Hepatocyte (in vitro differentiated cells): ENCODE measurements at regions not wholly inside any gene's neighbourhood (a gene's known extent, or its start where the extent isn't known, plus 50 kb on each side); places are given as distances from the start of the nearest gene placed in this dataset.

Experiments used
- DNase-seq: peaks from one replicate; pipeline ENCODE4 v3.0.0-alpha.2; 2016; ENCODE audit warnings: low spot score
- H2AFZ ChIP-seq: fragments of 200-600 bp; sonication (generic); 2 replicates; pipeline ENCODE4 v1.6.0; 2016; ENCODE audit warnings: antibody characterized with exemption, mild to moderate bottlenecking
- H3K27ac ChIP-seq: fragments of 200-600 bp; sonication (generic); 2 replicates; pipeline ENCODE4 v1.5.1; 2016; ENCODE audit warnings: mild to moderate bottlenecking
- H3K27me3 ChIP-seq: fragments of 200-600 bp; sonication (generic); 2 replicates; pipeline ENCODE4 v1.6.1; 2016
- H3K36me3 ChIP-seq: fragments of 200-600 bp; sonication (generic); replicated peaks from 2 replicates; pipeline ENCODE4 v1.5.1; 2016; ENCODE audit warnings: low read depth; ENCODE audit not compliant: insufficient read depth
- H3K4me1 ChIP-seq: fragments of 200-600 bp; sonication (generic); 2 replicates; pipeline ENCODE4 v1.5.1; 2016; ENCODE audit warnings: mild to moderate bottlenecking, moderate library complexity; ENCODE audit not compliant: insufficient read depth
- H3K4me2 ChIP-seq: fragments of 200-600 bp; sonication (generic); 2 replicates; pipeline ENCODE4 v1.6.0; 2016
- H3K4me3 ChIP-seq: fragments of 200-600 bp; sonication (generic); 2 replicates; pipeline ENCODE4 v1.5.1; 2016; ENCODE audit warnings: mild to moderate bottlenecking
- H3K79me2 ChIP-seq: fragments of 200-600 bp; sonication (generic); 2 replicates; pipeline ENCODE4 v1.6.0; 2017; ENCODE audit warnings: mild to moderate bottlenecking
- H3K9me2 ChIP-seq: fragments of 200-600 bp; sonication (generic); replicated peaks from 2 replicates; pipeline ENCODE4 v1.6.0; 2017; ENCODE audit warnings: mild to moderate bottlenecking; ENCODE audit not compliant: insufficient read depth
- H3K9me3 ChIP-seq: fragments of 200-600 bp; sonication (generic); 2 replicates; pipeline ENCODE4 v1.5.1; 2016; ENCODE audit warnings: low read depth, mild to moderate bottlenecking
- H4K20me1 ChIP-seq: fragments of 200-600 bp; sonication (generic); 2 replicates; pipeline ENCODE4 v1.6.0; 2016; ENCODE audit warnings: mild to moderate bottlenecking; ENCODE audit not compliant: insufficient read depth, poor library complexity, severe bottlenecking
- EZH2 ChIP-seq: fragments of 200-600 bp; sonication (generic); IDR thresholded peaks from 2 replicates; pipeline ENCODE4 v1.6.1; 2016; ENCODE audit warnings: antibody characterized with exemption, mild to moderate bottlenecking, borderline replicate concordance
- EZH2phosphoT487 ChIP-seq: fragments of 200-600 bp; sonication (generic); IDR thresholded peaks from one replicate; pipeline ENCODE4 v1.6.1; 2018; ENCODE audit warnings: antibody characterized with exemption, mild to moderate bottlenecking, low read depth, moderate library complexity; ENCODE audit not compliant: unreplicated experiment, severe bottlenecking
- WGBS: methylation state at CpG from one replicate; pipeline ENCODE4 v1.1.6; 2016; ENCODE audit warnings: low lambda C conversion rate; ENCODE audit errors: missing lambda C conversion rate; 5-methylcytosine and 5-hydroxymethylcytosine counted together
- TF ChIP-seq, protein P1 (sequence below): fragments of 200-600 bp; sonication (generic); IDR thresholded peaks from 2 replicates; pipeline ENCODE4 v1.5.1; 2016; ENCODE audit warnings: antibody characterized with exemption, mild to moderate bottlenecking; ENCODE audit not compliant: poor library complexity

DNA sequence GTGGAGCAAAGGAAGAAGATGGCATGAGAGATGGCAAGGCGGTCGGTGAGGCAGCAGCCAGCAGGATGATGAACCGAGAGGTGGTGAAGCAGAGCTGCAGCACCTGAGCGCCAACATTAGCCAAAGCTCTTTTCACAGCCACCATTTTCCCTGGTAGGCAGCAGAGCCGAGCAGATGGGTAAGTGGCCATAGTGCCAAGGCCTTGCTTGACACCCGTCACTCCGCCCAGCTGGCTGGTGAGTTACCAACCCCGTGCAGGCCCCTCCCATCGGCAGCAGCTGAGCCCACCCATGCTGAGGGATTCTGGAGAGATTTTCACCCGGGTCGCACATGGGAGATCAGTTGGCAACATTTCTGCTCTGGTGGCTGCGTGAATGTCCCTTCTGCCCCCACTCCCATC, 647.7 kb downstream of the PTPRU start:
- no peaks in the 10 kb centered on the region for H3K9me2 ChIP-seq
- 89% methylated on average over 12 of the region's 12 CpGs for WGBS
- H3K79me2 ChIP-seq = no peaks in the 10 kb centered on the region
- DNase-seq = no peak
- H3K36me3 ChIP-seq = no peaks in the 10 kb centered on the region
- no peaks in the 10 kb centered on the region for H3K27me3 ChIP-seq
- no peaks in the 10 kb centered on the region for H3K4me1 ChIP-seq
- TF ChIP-seq EZH2phosphoT487 = no peak
- TF ChIP-seq, protein P1, sequence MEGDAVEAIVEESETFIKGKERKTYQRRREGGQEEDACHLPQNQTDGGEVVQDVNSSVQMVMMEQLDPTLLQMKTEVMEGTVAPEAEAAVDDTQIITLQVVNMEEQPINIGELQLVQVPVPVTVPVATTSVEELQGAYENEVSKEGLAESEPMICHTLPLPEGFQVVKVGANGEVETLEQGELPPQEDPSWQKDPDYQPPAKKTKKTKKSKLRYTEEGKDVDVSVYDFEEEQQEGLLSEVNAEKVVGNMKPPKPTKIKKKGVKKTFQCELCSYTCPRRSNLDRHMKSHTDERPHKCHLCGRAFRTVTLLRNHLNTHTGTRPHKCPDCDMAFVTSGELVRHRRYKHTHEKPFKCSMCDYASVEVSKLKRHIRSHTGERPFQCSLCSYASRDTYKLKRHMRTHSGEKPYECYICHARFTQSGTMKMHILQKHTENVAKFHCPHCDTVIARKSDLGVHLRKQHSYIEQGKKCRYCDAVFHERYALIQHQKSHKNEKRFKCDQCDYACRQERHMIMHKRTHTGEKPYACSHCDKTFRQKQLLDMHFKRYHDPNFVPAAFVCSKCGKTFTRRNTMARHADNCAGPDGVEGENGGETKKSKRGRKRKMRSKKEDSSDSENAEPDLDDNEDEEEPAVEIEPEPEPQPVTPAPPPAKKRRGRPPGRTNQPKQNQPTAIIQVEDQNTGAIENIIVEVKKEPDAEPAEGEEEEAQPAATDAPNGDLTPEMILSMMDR = no peak
- TF ChIP-seq EZH2 = no peak
- no peak overlapping the region for H2AFZ ChIP-seq
- H4K20me1 ChIP-seq = no peaks in the 10 kb centered on the region
- H3K4me2 ChIP-seq = no peak overlapping the region
- no peaks in the 10 kb centered on the region for H3K9me3 ChIP-seq
- H3K27ac ChIP-seq = no peak overlapping the region
- H3K4me3 ChIP-seq = no peak overlapping the region

- no peak for TF ChIP-seq EZH2phosphoT487
- no peak for TF ChIP-seq EZH2
- TF ChIP-seq, protein P1 = no peak
- 86% methylated on average over 4 of the region's 4 CpGs for WGBS
- H2AFZ ChIP-seq = no peak overlapping the region
Observed at GRCh38 chr1:29883411-29883832, 647.1 kb downstream of the PTPRU start.

DNA sequence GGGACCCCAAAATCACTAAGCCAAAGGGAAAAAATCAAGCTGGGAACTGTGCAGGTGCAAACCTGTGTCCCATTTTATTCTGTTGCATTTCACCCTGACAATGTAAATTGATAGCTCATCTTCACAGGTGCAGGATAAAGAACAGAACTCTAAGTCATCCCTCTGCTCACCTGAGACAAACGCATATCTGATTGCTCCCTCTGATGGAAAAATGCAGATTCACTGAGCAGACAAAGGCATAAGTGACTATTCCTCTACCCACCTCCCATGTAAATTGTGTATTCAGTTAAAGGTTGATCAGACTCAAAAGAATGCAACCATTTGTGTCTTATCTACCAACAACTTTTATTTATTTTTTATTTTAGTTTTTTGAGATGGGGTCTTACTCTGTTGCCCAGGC, 644.2 kb downstream of the PTPRU start:
- H2AFZ ChIP-seq = no peak overlapping the region
- no peak overlapping the region for H3K4me3 ChIP-seq
- H3K36me3 ChIP-seq = no peaks in the 10 kb centered on the region
- H3K9me3 ChIP-seq = no peaks in the 10 kb centered on the region
- WGBS = 100% methylated on average over 1 of the region's 1 CpG
- H3K79me2 ChIP-seq = no peaks in the 10 kb centered on the region
- no peaks in the 10 kb centered on the region for H3K4me1 ChIP-seq
- no peaks in the 10 kb centered on the region for H3K9me2 ChIP-seq
- no peaks in the 10 kb centered on the region for H4K20me1 ChIP-seq
- TF ChIP-seq EZH2 (no peak), EZH2phosphoT487 (no peak)
- TF ChIP-seq, protein P1 = no peak
- no peak for DNase-seq
- no peaks in the 10 kb centered on the region for H3K27me3 ChIP-seq
- no peak overlapping the region for H3K4me2 ChIP-seq
- H3K27ac ChIP-seq = no peak overlapping the region

More at GRCh38 chr1:29883411-29883832, 647.1 kb downstream of the PTPRU start:
- H3K27me3 ChIP-seq = no peaks in the 10 kb centered on the region
- H3K27ac ChIP-seq = no peak overlapping the region
- DNase-seq = no peak
- H3K4me3 ChIP-seq = no peak overlapping the region
- no peaks in the 10 kb centered on the region for H3K36me3 ChIP-seq
- no peaks in the 10 kb centered on the region for H4K20me1 ChIP-seq
- no peaks in the 10 kb centered on the region for H3K79me2 ChIP-seq
- no peak overlapping the region for H3K4me2 ChIP-seq
- H3K4me1 ChIP-seq = no peaks in the 10 kb centered on the region
- H3K9me3 ChIP-seq = no peaks in the 10 kb centered on the region
- H3K9me2 ChIP-seq = no peaks in the 10 kb centered on the region

- Histone ChIP-seq H3K4me1 (no peaks in the 10 kb centered on the region), H3K9me2 (no peaks in the 10 kb centered on the region), H3K27me3 (no peaks in the 10 kb centered on the region), H3K4me3 (no peak overlapping the region), H2AFZ (no peak overlapping the region), H3K36me3 (no peaks in the 10 kb centered on the region), H4K20me1 (no peaks in the 10 kb centered on the region), H3K27ac (no peak overlapping the region), H3K4me2 (no peak overlapping the region), H3K79me2 (no peaks in the 10 kb centered on the region), H3K9me3 (no peaks in the 10 kb centered on the region)
- 87% methylated on average over 8 of the region's 8 CpGs for WGBS
- no peak for DNase-seq
- TF ChIP-seq EZH2 (no peak), EZH2phosphoT487 (no peak)
- TF ChIP-seq, protein P1 = no peak
Observed at GRCh38 chr1:29879217-29879616, 642.9 kb downstream of the PTPRU start.
